BLaER1 (cell line): ENCODE measurements at regions not wholly inside any gene's neighbourhood (a gene's known extent, or its start where the extent isn't known, plus 50 kb on each side); places are given as distances from the start of the nearest gene placed in this dataset.

Experiments
- H3K27ac ChIP-seq: shearing (Covaris generic); formaldehyde crosslinking; 2 replicates; pipeline ENCODE4 v1.8.1; 2022
- H3K27me3 ChIP-seq: shearing (Covaris generic); formaldehyde crosslinking; 2 replicates; pipeline ENCODE4 v1.8.1; 2022
- H3K36me3 ChIP-seq: shearing (Covaris generic); formaldehyde crosslinking; 2 replicates; pipeline ENCODE4 v1.8.1; 2022
- H3K4me1 ChIP-seq: shearing (Covaris generic); formaldehyde crosslinking; 2 replicates; pipeline ENCODE4 v1.8.1; 2022
- H3K4me2 ChIP-seq: shearing (Covaris generic); formaldehyde crosslinking; 2 replicates; pipeline ENCODE4 v1.8.1; 2022
- H3K4me3 ChIP-seq: shearing (Covaris generic); formaldehyde crosslinking; 2 replicates; pipeline ENCODE4 v1.8.1; 2022
- H3K9ac ChIP-seq: shearing (Covaris generic); formaldehyde crosslinking; 2 replicates; pipeline ENCODE4 v1.8.1; 2022
- H3K9me3 ChIP-seq: shearing (Covaris generic); formaldehyde crosslinking; 2 replicates; pipeline ENCODE4 v1.8.1; 2022
- H4K20me1 ChIP-seq: shearing (Covaris generic); formaldehyde crosslinking; 2 replicates; pipeline ENCODE4 v1.8.1; 2022
- Cebpa-rat ChIP-seq: shearing (Covaris generic); IDR thresholded peaks from 2 replicates; pipeline ENCODE4 v1.8.1; 2022

DNA sequence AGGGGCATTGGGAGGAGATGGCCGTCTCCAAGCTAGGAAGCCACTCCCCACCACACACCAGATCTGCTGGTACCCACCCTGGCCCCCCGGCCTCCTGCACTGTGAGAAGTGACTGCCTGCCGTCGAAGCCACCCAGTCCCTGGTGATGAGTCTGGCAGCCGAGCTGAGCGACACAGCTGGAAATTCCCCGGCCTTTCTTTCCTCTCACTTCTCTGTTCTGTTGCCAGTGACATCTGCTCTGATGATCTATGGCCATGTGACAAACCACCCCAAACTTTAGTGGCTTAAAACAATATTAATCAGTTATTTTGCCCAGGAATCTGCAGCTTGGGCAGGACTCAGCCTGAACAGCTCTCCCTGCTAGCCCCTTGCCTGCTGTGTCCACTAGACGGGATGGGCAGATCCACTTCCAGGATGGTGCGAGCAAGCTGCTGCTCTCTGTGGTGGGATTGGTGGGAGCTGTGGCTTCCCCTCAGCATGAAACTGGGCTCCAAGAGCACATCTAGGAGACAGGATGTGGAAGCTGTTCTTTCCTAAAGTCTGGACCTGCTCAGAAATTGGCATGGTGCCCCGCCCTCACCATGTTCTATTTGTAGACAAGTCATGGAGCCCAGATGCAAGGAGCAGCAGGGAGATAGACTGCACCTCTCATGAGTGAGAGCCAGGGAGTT is 211.2 kb downstream of the GADD45G start:
- Histone ChIP-seq H3K4me2 (peak overlapping the region; percentile 37; the same call in 1 of the 2 replicates), H3K4me1 (peaks cover 29% of the 10 kb centered on the region), H3K4me3 (no peak overlapping the region)

DNA sequence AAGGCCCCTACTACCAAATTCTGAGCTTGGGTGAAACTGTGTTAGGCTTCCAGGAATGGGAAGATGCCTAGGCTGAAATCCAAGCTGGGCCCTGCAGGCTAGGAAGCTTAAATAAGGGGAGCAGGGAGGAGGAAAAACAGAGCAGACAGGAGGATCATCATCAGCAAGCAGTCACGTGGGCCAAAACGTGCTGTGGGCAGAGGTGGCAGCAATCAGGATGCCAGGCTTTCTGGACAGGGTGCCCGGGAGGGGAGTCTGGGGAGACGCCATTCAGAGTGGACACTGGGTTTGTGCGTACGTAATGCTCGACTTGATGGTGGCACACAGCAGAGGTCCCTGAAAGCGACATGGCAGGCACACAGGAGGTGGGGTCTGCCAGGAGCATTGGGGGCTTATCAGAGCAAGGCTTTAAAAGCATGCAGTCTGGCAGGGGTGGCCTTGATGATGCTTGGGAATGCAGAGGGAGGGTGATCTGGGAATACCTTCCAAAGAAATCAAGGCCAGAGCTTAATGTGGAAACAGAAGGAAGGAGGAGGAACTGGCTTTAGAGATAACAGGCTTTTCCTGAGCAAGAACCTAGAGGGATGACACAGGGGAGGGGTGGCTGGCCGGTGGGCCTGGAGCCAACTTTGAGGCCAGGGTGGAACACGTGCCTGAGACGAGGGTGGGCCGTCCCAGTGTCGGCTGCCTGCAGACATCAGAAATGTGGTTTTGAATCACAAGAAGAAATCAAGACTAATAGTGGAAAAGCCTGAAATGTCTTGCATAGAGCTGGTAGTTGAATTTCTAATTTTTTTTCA is 212.5 kb downstream of the GADD45G start:
- no peak overlapping the region for H3K4me2 ChIP-seq
- no peaks in the 10 kb centered on the region for H3K27me3 ChIP-seq
- no peak overlapping the region for H3K4me3 ChIP-seq
- no peaks in the 10 kb centered on the region for H3K9me3 ChIP-seq
- H3K36me3 ChIP-seq = no peaks in the 10 kb centered on the region
- H3K9ac ChIP-seq = no peak overlapping the region
- TF ChIP-seq Cebpa-rat = no peak
- no peak overlapping the region for H3K27ac ChIP-seq
- no peaks in the 10 kb centered on the region for H4K20me1 ChIP-seq
- H3K4me1 ChIP-seq = peaks cover 29% of the 10 kb centered on the region

More for the DNA sequence above, 211.2 kb downstream of the GADD45G start:
- no peaks in the 10 kb centered on the region for H3K36me3 ChIP-seq
- TF ChIP-seq Cebpa-rat = no peak
- no peaks in the 10 kb centered on the region for H3K9me3 ChIP-seq
- H3K27me3 ChIP-seq = no peaks in the 10 kb centered on the region
- no peak overlapping the region for H3K27ac ChIP-seq
- H4K20me1 ChIP-seq = no peaks in the 10 kb centered on the region
- H3K9ac ChIP-seq = no peak overlapping the region

DNA sequence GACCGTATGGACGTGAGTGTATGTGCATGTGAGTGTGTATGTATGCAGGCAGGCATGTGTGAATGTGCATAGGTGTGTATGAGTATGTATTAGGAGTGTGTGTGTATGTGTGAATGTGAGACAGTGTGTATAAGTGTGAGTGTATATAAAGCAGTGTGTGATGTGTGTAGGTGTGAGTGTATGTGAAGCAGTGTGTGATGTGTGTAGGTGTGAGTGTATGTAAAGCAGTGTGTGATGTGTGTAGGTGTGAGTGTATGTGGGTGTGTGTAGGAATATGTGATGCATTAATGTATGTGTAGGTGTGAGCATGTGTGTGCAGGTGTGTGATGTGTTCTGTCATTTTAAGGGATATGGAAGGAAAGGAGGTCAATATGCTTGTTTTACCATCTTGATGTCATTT is 215.5 kb downstream of the GADD45G start:
- no peak overlapping the region for H3K4me2 ChIP-seq
- no peaks in the 10 kb centered on the region for H4K20me1 ChIP-seq
- no peaks in the 10 kb centered on the region for H3K27me3 ChIP-seq
- no peak overlapping the region for H3K27ac ChIP-seq
- H3K9me3 ChIP-seq = no peaks in the 10 kb centered on the region
- TF ChIP-seq Cebpa-rat = no peak
- H3K4me3 ChIP-seq = no peak overlapping the region
- H3K36me3 ChIP-seq = no peaks in the 10 kb centered on the region
- no peak overlapping the region for H3K9ac ChIP-seq
- peaks cover 10% of the 10 kb centered on the region for H3K4me1 ChIP-seq

- no peak for TF ChIP-seq Cebpa-rat
- Histone ChIP-seq H3K4me2 (no peak overlapping the region), H3K9ac (no peak overlapping the region), H3K27me3 (no peaks in the 10 kb centered on the region), H3K27ac (no peak overlapping the region), H3K4me3 (no peak overlapping the region), H3K36me3 (no peaks in the 10 kb centered on the region), H3K9me3 (no peaks in the 10 kb centered on the region), H3K4me1 (peaks cover 3% of the 10 kb centered on the region), H4K20me1 (no peaks in the 10 kb centered on the region)
These were observed 216.3 kb downstream of the GADD45G start for GRCh38 chr9:89821081-89821480.

GRCh38 chr9:89822996-89823395 is 218.2 kb downstream of the GADD45G start:
- Histone ChIP-seq H3K4me3 (no peak overlapping the region), H3K9ac (no peak overlapping the region), H3K27me3 (no peaks in the 10 kb centered on the region), H3K36me3 (no peaks in the 10 kb centered on the region), H4K20me1 (no peaks in the 10 kb centered on the region), H3K27ac (no peak overlapping the region), H3K4me2 (no peak overlapping the region), H3K4me1 (peaks cover 7% of the 10 kb centered on the region), H3K9me3 (no peaks in the 10 kb centered on the region)
- no peak for TF ChIP-seq Cebpa-rat

- no peak for TF ChIP-seq Cebpa-rat
- Histone ChIP-seq H4K20me1 (no peaks in the 10 kb centered on the region), H3K9ac (no peak overlapping the region), H3K4me2 (no peak overlapping the region), H3K27ac (no peak overlapping the region), H3K4me1 (peaks cover 25% of the 10 kb centered on the region), H3K36me3 (no peaks in the 10 kb centered on the region), H3K27me3 (no peaks in the 10 kb centered on the region), H3K9me3 (peaks cover 8% of the 10 kb centered on the region), H3K4me3 (no peak overlapping the region)
These were observed 220.9 kb downstream of the GADD45G start for GRCh38 chr9:89825669-89826068.

DNA sequence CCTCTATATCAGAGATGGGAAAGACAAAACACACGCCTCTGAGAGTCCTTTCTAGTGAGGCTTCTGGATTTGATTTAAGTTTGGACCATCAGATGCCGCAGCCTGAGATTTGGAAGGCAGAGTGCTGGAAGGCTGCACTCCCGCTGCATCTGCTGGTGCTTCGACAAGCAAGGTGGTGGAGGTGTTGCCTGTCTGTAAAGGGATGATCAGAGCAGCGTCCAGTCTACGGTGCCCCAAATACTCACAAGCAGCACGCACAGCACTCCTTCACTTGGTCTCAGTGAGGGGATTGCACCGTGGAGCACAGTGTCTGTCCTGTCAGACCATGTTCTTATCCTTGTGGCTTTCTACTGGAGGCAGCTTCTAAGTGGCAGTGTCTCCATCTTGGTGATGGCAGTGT is 221.4 kb downstream of the GADD45G start:
- Histone ChIP-seq H3K27ac (no peak overlapping the region), H3K4me1 (peaks cover 25% of the 10 kb centered on the region), H3K9me3 (peaks cover 8% of the 10 kb centered on the region), H3K36me3 (no peaks in the 10 kb centered on the region), H3K9ac (no peak overlapping the region), H4K20me1 (no peaks in the 10 kb centered on the region), H3K4me2 (no peak overlapping the region), H3K27me3 (no peaks in the 10 kb centered on the region), H3K4me3 (no peak overlapping the region)
- TF ChIP-seq Cebpa-rat = no peak

DNA sequence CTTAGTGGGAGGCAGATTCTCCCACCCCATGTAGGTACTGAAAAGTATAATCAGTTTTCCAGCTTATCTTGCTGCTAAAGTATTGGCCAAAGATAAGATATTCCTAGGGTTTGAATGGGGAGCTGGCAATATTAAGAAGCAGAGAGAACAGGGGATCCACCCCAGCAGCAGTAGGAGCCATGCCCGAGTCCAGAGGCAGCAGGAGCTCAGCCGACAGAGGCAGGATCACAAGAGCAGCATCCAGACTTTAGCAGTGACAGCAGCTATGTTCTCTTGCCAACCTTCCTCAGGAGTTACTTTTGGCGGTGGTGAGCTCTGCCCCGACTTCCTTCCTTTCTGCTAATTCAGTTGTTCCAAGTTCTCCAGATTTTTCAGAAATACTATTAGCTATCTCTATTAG is 224.5 kb downstream of the GADD45G start:
- peak overlapping the region; percentile 33 for H3K4me2 ChIP-seq
- H3K36me3 ChIP-seq = no peaks in the 10 kb centered on the region
- TF ChIP-seq Cebpa-rat = no peak
- H3K4me3 ChIP-seq = no peak overlapping the region
- no peak overlapping the region for H3K9ac ChIP-seq
- H3K27ac ChIP-seq = no peak overlapping the region
- peaks cover 8% of the 10 kb centered on the region for H3K9me3 ChIP-seq
- no peaks in the 10 kb centered on the region for H4K20me1 ChIP-seq
- H3K27me3 ChIP-seq = no peaks in the 10 kb centered on the region
- H3K4me1 ChIP-seq = peaks cover 25% of the 10 kb centered on the region

- H3K4me1 ChIP-seq = peaks cover 8% of the 10 kb centered on the region
These were observed 230.9 kb downstream of the GADD45G start for GRCh38 chr9:89835666-89836065.

More at GRCh38 chr9:89835666-89836065, 230.9 kb downstream of the GADD45G start:
- no peak for TF ChIP-seq Cebpa-rat
- Histone ChIP-seq H3K36me3 (no peaks in the 10 kb centered on the region), H3K4me3 (no peak overlapping the region), H3K9ac (no peak overlapping the region), H4K20me1 (no peaks in the 10 kb centered on the region), H3K27me3 (no peaks in the 10 kb centered on the region), H3K27ac (no peak overlapping the region), H3K4me2 (peak overlapping the region; percentile 36), H3K9me3 (no peaks in the 10 kb centered on the region; the same call in 1 of the 2 replicates)
